Smooth muscle cell (in vitro differentiated cells): ENCODE measurements at regions not wholly inside any gene's neighbourhood (a gene's known extent, or its start where the extent isn't known, plus 50 kb on each side); places are given as distances from the start of the nearest gene placed in this dataset.

ENCODE experiments used
- DNase-seq: peaks from one replicate; lab custom pipeline; 2025; ENCODE audit not compliant: unreplicated experiment; lab: John Stamatoyannopoulos, UW
- H2AFZ ChIP-seq: fragments of 200-600 bp; sonication (generic); 2 replicates; pipeline ENCODE4 v1.6.0; 2016; ENCODE audit warnings: antibody characterized with exemption, low read depth, mild to moderate bottlenecking
- H3F3A ChIP-seq: fragments of 200-600 bp; sonication (generic); 2 replicates; pipeline ENCODE4 v1.6.0; 2017; ENCODE audit warnings: antibody characterized with exemption, low read depth
- H3K27ac ChIP-seq: fragments of 200-600 bp; sonication (generic); 2 replicates; pipeline ENCODE4 v1.5.1; 2016; ENCODE audit warnings: low read depth, mild to moderate bottlenecking
- H3K27me3 ChIP-seq: fragments of 200-600 bp; sonication (generic); 2 replicates; pipeline ENCODE4 v1.6.1; 2016; ENCODE audit warnings: low read depth, mild to moderate bottlenecking
- H3K36me3 ChIP-seq: fragments of 200-600 bp; sonication (generic); 2 replicates; pipeline ENCODE4 v1.5.1; 2016; ENCODE audit warnings: low read depth
- H3K4me1 ChIP-seq: fragments of 200-600 bp; sonication (generic); 2 replicates; pipeline ENCODE4 v1.5.1; 2016; ENCODE audit warnings: low read depth
- H3K4me2 ChIP-seq: fragments of 200-600 bp; sonication (generic); 2 replicates; pipeline ENCODE4 v1.6.0; 2016; ENCODE audit warnings: mild to moderate bottlenecking
- H3K4me3 ChIP-seq: fragments of 200-600 bp; sonication (generic); 2 replicates; pipeline ENCODE4 v1.5.1; 2016; ENCODE audit warnings: mild to moderate bottlenecking
- H3K79me2 ChIP-seq: fragments of 200-600 bp; sonication (generic); 2 replicates; pipeline ENCODE4 v1.6.0; 2016; ENCODE audit warnings: low read depth, mild to moderate bottlenecking
- H3K9ac ChIP-seq: fragments of 200-600 bp; sonication (generic); 2 replicates; pipeline ENCODE4 v1.6.0; 2016; ENCODE audit warnings: low read depth
- H3K9me3 ChIP-seq: fragments of 200-600 bp; sonication (generic); replicated peaks from 2 replicates; pipeline ENCODE4 v1.5.1; 2016; ENCODE audit warnings: low read depth
- H4K20me1 ChIP-seq: fragments of 200-600 bp; sonication (generic); 2 replicates; pipeline ENCODE4 v1.6.0; 2016; ENCODE audit warnings: low read depth
- CTCF ChIP-seq: fragments of 200-600 bp; sonication (generic); IDR thresholded peaks from 2 replicates; pipeline ENCODE4 v1.5.1; 2017; ENCODE audit warnings: borderline replicate concordance, mild to moderate bottlenecking, antibody characterized with exemption; ENCODE audit not compliant: insufficient read depth, poor library complexity, severe bottlenecking
- WGBS: methylation state at CpG from one replicate; pipeline ENCODE4 v1.1.7; 2016; ENCODE audit warnings: low lambda C conversion rate; 5-methylcytosine and 5-hydroxymethylcytosine counted together

- no peak for TF ChIP-seq CTCF
Observed at GRCh38 chr3:191624299-191624698, 163.3 kb downstream of the PYDC2 start.

GRCh38 chr3:191627064-191627463 lies 166.1 kb downstream of the PYDC2 start:
- Histone ChIP-seq H3F3A (no peaks in the 10 kb centered on the region), H3K4me3 (no peak overlapping the region), H3K27me3 (no peaks in the 10 kb centered on the region), H3K4me1 (peaks cover 3% of the 10 kb centered on the region), H3K9ac (no peak overlapping the region), H4K20me1 (no peaks in the 10 kb centered on the region), H3K79me2 (no peaks in the 10 kb centered on the region), H3K36me3 (no peaks in the 10 kb centered on the region), H3K4me2 (no peak overlapping the region), H3K9me3 (no peaks in the 10 kb centered on the region), H2AFZ (no peak overlapping the region), H3K27ac (no peak overlapping the region)
- no peak for DNase-seq
- 73% methylated on average over 8 of the region's 8 CpGs for WGBS
- TF ChIP-seq CTCF, result no peak

More at GRCh38 chr3:191624299-191624698, 163.3 kb downstream of the PYDC2 start:
- no peak for DNase-seq
- H3K27ac ChIP-seq, result no peak overlapping the region
- H3K79me2 ChIP-seq, result no peaks in the 10 kb centered on the region
- H3K9ac ChIP-seq, result no peak overlapping the region
- H3K4me3 ChIP-seq, result no peak overlapping the region
- H3K4me2 ChIP-seq, result no peak overlapping the region
- no peaks in the 10 kb centered on the region for H3K27me3 ChIP-seq
- H3K36me3 ChIP-seq, result no peaks in the 10 kb centered on the region
- H3K9me3 ChIP-seq, result no peaks in the 10 kb centered on the region
- peaks cover 3% of the 10 kb centered on the region for H3K4me1 ChIP-seq
- 88% methylated on average over 1 of the region's 1 CpG for WGBS
- no peaks in the 10 kb centered on the region for H3F3A ChIP-seq
- H4K20me1 ChIP-seq, result no peaks in the 10 kb centered on the region
- H2AFZ ChIP-seq, result no peak overlapping the region

GRCh38 chr3:191628571-191628970 lies 167.6 kb downstream of the PYDC2 start:
- no peak overlapping the region for H3K4me2 ChIP-seq
- peaks cover 3% of the 10 kb centered on the region for H3K4me1 ChIP-seq
- H3K9me3 ChIP-seq, result no peaks in the 10 kb centered on the region
- no peaks in the 10 kb centered on the region for H3K27me3 ChIP-seq
- no peaks in the 10 kb centered on the region for H3F3A ChIP-seq
- no peaks in the 10 kb centered on the region for H3K36me3 ChIP-seq
- no peaks in the 10 kb centered on the region for H4K20me1 ChIP-seq
- TF ChIP-seq CTCF, result no peak
- H3K79me2 ChIP-seq, result no peaks in the 10 kb centered on the region
- H3K27ac ChIP-seq, result no peak overlapping the region
- WGBS, result 59% methylated on average over 2 of the region's 2 CpGs
- H2AFZ ChIP-seq, result no peak overlapping the region
- no peak overlapping the region for H3K4me3 ChIP-seq
- H3K9ac ChIP-seq, result no peak overlapping the region
- DNase-seq, result no peak

GRCh38 chr3:191631496-191631895 lies 170.5 kb downstream of the PYDC2 start:
- no peak for TF ChIP-seq CTCF
- H3K36me3 ChIP-seq, result no peaks in the 10 kb centered on the region
- no peaks in the 10 kb centered on the region for H3K79me2 ChIP-seq
- H3F3A ChIP-seq, result no peaks in the 10 kb centered on the region
- no peak for DNase-seq
- no peaks in the 10 kb centered on the region for H3K27me3 ChIP-seq
- H2AFZ ChIP-seq, result no peak overlapping the region
- no peak overlapping the region for H3K9ac ChIP-seq
- H3K9me3 ChIP-seq, result no peaks in the 10 kb centered on the region
- H4K20me1 ChIP-seq, result no peaks in the 10 kb centered on the region
- H3K27ac ChIP-seq, result no peak overlapping the region
- no peak overlapping the region for H3K4me2 ChIP-seq
- 93% methylated on average over 3 of the region's 3 CpGs for WGBS
- H3K4me1 ChIP-seq, result peaks cover 3% of the 10 kb centered on the region
- no peak overlapping the region for H3K4me3 ChIP-seq
